GM13976 (cell line): ENCODE measurements at regions not wholly inside any gene's neighbourhood (a gene's known extent, or its start where the extent isn't known, plus 50 kb on each side); places are given as distances from the start of the nearest gene placed in this dataset.

ENCODE experiments used
- DNase-seq: peaks from one replicate; pipeline ENCODE4 v3.0.0; 2012; ENCODE audit warnings: low spot score
- in situ Hi-C: fragments of 300-500 bp; cut with MboI; formaldehyde crosslinking; loops from one replicate; pipeline ENCODE4 v1.12.0; 2022; ENCODE audit warnings: low sequenced_read_pairs, mixed read lengths, inconsistent platforms; ENCODE audit not compliant: unreplicated experiment
- TF ChIP-seq, protein P1 (sequence below): IDR thresholded peaks from 2 replicates; pipeline ENCODE4 v1.5.1; 2012; ENCODE audit warnings: borderline replicate concordance, mild to moderate bottlenecking; ENCODE audit not compliant: insufficient read depth; ENCODE audit errors: extremely low read depth, missing control alignments, control extremely low read depth

DNA sequence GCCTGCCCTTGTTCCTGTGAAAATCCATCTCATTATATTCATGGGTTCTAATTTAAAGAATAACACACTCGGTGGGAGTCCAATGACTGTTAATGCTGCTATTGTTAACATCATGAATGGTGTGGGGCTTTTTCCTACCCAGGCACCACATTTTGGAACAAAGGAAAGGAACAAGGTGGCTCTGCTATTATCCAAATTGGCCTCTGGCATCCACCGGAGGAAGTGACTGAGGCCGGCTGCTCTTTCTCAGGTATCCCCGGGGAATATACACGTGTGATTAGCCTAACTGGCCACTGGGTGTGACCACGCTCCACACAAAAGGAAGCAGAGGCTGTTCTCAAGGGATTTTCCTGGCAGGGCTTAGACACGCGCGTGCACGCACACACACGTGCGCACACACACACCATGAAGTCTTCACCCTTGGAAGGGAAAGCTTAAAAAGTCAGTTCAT lies 601.2 kb upstream of the ARID1B start:
- TF ChIP-seq, protein P1, sequence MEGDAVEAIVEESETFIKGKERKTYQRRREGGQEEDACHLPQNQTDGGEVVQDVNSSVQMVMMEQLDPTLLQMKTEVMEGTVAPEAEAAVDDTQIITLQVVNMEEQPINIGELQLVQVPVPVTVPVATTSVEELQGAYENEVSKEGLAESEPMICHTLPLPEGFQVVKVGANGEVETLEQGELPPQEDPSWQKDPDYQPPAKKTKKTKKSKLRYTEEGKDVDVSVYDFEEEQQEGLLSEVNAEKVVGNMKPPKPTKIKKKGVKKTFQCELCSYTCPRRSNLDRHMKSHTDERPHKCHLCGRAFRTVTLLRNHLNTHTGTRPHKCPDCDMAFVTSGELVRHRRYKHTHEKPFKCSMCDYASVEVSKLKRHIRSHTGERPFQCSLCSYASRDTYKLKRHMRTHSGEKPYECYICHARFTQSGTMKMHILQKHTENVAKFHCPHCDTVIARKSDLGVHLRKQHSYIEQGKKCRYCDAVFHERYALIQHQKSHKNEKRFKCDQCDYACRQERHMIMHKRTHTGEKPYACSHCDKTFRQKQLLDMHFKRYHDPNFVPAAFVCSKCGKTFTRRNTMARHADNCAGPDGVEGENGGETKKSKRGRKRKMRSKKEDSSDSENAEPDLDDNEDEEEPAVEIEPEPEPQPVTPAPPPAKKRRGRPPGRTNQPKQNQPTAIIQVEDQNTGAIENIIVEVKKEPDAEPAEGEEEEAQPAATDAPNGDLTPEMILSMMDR = no peak
- in situ Hi-C loops = no loop called here
- DNase-seq = no peak

DNA sequence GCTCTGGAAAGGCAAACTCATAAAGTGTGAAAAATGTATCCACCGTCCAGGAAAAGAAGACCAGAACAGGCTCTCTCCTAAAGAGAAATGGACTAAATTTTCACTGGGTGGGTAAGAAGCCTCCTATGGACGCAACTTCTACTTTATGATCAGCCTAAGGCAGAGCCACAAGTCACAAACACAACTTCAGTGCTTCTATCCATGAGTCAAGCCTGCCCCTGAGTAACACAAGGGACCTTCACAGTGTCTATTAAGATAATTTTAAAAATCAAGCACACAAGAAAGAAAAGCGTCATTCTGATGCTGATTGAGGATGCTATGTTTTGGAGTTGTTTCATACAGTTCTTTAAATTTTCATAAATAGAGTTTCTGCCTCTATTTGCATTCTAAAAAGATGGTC lies 601.7 kb upstream of the ARID1B start:
- in situ Hi-C loops = no loop called here
- no peak for DNase-seq
- TF ChIP-seq, protein P1 = no peak

DNA sequence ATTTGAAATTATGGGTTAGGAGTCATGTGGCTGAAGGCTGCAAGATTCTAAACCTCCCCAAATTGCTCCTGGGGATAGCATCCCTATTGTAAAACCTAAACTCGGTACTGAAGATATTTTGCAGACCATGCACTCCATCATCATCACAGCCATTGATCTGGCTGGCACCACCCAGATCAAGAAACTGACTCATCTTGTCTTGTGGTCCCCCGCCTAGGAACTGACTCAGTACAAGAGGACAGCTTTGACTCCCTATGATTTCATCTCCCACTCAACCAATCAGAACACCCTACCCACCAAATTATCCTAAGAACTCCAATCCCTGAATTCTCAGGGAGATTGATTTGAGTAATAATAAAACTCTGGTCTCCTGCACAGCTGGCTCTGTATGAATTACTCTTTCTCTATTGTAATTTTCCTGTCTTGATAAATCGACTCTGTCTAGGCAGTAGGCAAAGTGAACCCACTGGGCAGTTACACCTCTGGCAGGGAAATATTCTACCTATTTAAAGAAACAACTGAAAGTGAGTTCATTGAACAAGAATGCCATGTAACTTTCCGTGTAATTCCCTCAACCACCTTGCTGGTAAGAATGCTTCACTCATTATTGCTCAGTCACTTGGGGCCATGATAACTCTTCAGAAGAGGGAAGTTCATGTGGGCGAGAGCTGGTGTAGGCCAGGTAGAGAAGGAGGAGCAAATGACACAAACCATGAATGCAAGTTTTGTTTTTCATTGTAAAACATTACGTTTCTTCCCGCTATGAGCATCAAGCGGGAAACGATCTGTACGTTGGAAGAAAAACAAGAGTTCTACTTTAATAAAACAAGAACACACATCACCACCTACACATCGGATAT lies 602.9 kb upstream of the ARID1B start:
- DNase-seq = no peak
- in situ Hi-C loops = no loop called here
- TF ChIP-seq, protein P1 = no peak

DNA sequence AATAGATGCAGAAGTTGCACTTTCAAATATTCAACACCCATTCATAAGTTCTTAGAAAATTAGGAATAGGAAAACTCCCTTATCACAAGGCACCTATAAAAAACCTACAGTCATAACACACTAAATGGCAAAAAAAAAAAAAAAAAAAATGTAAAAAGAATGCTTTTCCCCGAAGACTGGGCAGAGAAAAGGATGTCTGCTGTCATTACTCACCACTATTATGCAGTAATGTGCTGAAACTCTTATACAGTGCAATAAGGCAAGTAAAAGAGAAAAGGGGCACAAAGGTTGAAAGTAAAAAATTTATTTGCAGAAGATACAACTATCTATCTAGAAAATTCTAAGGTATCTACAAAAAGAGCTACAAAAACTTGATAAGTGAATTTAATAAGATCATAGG lies 607.8 kb upstream of the ARID1B start:
- no peak for DNase-seq
- TF ChIP-seq, protein P1 = no peak
- in situ Hi-C loops = no loop called here

DNA sequence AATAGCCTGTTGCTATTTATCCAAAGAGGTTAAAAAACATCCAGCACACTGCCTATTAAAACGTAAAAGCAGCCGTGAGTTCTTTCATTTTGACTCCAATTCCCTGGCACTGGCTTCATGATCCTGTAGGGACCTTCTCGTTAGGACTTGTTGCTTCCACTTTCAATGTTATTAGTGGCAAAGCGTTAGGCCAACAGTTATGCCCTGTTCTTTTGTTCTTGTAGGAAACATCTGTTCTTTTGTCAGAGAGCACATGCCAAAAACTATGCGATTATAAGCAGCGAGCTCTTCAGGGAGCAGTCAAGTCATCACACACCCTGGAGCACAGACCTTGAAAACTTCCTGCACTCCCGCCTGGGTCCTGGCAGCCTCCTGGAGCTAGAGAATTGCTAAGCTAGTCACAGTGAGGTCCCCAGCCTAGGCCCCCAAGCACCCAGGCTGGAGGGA lies 609.5 kb upstream of the ARID1B start:
- no peak for DNase-seq
- in situ Hi-C loops = no loop called here

DNA sequence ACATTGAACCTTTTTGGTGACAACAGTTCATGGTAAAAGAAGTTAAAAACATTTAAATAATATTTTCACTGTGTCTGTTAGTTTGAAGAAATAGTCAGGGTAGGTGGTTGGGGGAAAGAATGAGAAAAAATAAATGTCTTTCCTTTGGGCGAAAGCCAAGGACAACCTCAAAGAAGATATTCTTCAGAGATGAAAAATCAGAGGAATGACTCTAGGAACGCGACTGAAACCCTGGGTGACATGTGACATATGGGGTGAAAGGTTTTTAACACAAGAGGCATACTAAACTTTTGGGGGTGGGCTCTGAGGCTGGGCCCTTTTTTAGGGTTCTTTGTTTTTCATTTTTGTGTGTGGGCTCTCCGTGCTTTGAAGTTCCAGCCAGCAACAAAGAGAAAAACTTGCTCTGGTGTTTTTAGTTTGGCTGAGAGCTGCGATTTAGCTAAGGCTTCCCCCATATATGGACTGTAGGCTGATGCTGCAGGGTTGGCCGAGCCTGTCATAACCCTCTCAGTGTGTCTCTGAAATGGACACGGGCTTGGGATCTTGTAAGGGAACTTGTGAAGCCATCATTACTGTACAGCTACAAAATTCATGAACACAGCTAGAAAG lies 610.1 kb upstream of the ARID1B start:
- no peak for DNase-seq
- in situ Hi-C loops = no loop called here
- TF ChIP-seq, protein P1 = no peak

More for the DNA sequence above, 609.5 kb upstream of the ARID1B start:
- TF ChIP-seq, protein P1 = no peak
